ENCODE measurements at regions not wholly inside any gene's neighbourhood (a gene's known extent, or its start where the extent isn't known, plus 50 kb on each side); places are given as distances from the start of the nearest gene placed in this dataset.

DNA sequence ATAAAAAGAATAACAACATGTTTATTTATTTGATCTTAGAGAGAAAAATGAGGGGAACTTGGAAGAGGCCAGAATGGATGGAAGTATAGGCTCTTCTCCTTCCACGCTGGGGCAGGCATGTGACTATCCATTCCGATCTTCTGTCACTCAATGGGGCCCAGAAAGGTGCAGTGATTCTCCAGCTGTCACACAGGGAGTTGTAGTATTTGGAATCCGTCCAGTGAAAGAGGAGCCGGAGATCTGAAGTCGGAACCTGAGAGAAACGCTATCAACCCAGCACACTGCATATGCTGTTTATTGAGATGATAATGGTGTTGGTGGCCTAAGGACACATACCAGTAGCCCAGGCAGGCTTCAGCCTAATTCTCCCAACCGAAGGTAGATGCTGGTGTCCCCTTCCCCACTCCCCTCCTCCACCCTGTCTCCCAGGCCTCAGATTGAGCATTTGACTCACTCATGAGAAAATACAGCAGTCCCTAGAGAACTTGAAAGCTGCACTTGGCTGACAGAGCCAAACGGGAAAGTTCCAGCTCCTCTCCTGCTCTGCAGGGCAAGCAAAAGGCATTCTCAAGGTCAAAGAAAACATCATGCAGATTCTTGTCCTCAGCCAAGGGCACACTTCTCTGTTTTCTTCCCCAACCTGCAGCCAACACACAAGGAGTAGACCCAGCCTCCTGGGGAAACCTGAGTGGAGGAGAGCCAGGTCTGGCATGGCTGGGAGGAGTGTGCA lies 100.4 kb downstream of the IRF2BPL start:
- TF ChIP-seq, protein P1, sequence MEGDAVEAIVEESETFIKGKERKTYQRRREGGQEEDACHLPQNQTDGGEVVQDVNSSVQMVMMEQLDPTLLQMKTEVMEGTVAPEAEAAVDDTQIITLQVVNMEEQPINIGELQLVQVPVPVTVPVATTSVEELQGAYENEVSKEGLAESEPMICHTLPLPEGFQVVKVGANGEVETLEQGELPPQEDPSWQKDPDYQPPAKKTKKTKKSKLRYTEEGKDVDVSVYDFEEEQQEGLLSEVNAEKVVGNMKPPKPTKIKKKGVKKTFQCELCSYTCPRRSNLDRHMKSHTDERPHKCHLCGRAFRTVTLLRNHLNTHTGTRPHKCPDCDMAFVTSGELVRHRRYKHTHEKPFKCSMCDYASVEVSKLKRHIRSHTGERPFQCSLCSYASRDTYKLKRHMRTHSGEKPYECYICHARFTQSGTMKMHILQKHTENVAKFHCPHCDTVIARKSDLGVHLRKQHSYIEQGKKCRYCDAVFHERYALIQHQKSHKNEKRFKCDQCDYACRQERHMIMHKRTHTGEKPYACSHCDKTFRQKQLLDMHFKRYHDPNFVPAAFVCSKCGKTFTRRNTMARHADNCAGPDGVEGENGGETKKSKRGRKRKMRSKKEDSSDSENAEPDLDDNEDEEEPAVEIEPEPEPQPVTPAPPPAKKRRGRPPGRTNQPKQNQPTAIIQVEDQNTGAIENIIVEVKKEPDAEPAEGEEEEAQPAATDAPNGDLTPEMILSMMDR (IDR thresholded peaks at IDR 0.05), result no peak
- TF ChIP-seq POLR2AphosphoS5 (IDR thresholded peaks at IDR 0.05; ENCODE audit: low read depth, low read length), result no peak
- no peak for TF ChIP-seq FOXM1 (IDR thresholded peaks at IDR 0.05; ENCODE audit: low read depth)
- TF ChIP-seq GATA2 (CRISPR knock-in tag; IDR thresholded peaks at IDR 0.05), result no peak
